Panc1 (cell line): ENCODE measurements at regions not wholly inside any gene's neighbourhood (a gene's known extent, or its start where the extent isn't known, plus 50 kb on each side); places are given as distances from the start of the nearest gene placed in this dataset.

Source experiments
- ATAC-seq: fragments of 200-7000 bp; cut with Tn5 transposase; 2 replicates; pipeline ENCODE4 v1.9.1; 2020; ENCODE audit warnings: mild to moderate bottlenecking, moderate library complexity
- BruUV-seq: library from RNA; stranded (reverse); fragments of 400-500 nt; replicated peaks from 2 replicates; lab custom pipeline; 2021; lab: Mats Ljungman, UMichigan
- CTCF ChIA-PET: fragments of 300-600 bp; sonication (Branson Sonifier 250); formaldehyde crosslinking; loops from one replicate; lab custom pipeline; 2022; ENCODE audit warnings: antibody characterized with exemption; lab: Charles Lee
- POLR2A ChIA-PET: fragments of 300-600 bp; sonication (Branson Sonifier 250); formaldehyde crosslinking; loops from one replicate; lab custom pipeline; 2022; ENCODE audit warnings: antibody characterized with exemption; lab: Charles Lee
- DNase-seq: peaks from one replicate; pipeline ENCODE4 v3.0.0-alpha.2; 2010; ENCODE audit warnings: low read depth, low spot score
- H3K27ac ChIP-seq: 2 replicates; pipeline ENCODE4 v1.5.1; 2011; ENCODE audit warnings: mild to moderate bottlenecking, low read length, inconsistent platforms
- H3K27me3 ChIP-seq: fragments of 200-500 bp; sonication (Bioruptor generic); 2 replicates; pipeline ENCODE4 v1.6.0; 2014; ENCODE audit warnings: low read length, inconsistent platforms; ENCODE audit not compliant: control insufficient read depth, insufficient read depth
- H3K36me3 ChIP-seq: fragments of 200-500 bp; sonication (Bioruptor generic); 2 replicates; pipeline ENCODE4 v1.5.1; 2014; ENCODE audit warnings: inconsistent platforms, mild to moderate bottlenecking, low read length, moderate library complexity; ENCODE audit not compliant: control insufficient read depth, insufficient read depth
- H3K4me1 ChIP-seq: 2 replicates; pipeline ENCODE4 v1.5.1; 2011; ENCODE audit warnings: inconsistent platforms, mild to moderate bottlenecking, low read length, moderate library complexity; ENCODE audit not compliant: control insufficient read depth, insufficient read depth
- H3K4me3 ChIP-seq, 2 experiments: 2 replicates each; pipeline ENCODE4 v1.5.1; 2011 to 2012; ENCODE audit warnings: low read depth in 2 of 2, low read length in 2 of 2, mild to moderate bottlenecking in 2 of 2, inconsistent platforms in 1 of 2, moderate library complexity in 1 of 2
- H3K9me3 ChIP-seq: fragments of 200-500 bp; sonication (Bioruptor generic); 2 replicates; pipeline ENCODE4 v1.5.1; 2014; ENCODE audit warnings: low read depth, mild to moderate bottlenecking, inconsistent platforms, low read length, moderate library complexity; ENCODE audit not compliant: control insufficient read depth, insufficient read depth
- POLR2AphosphoS5 ChIP-seq: IDR thresholded peaks from 2 replicates; pipeline ENCODE4 v1.6.1; 2012; ENCODE audit warnings: mild to moderate bottlenecking, low read depth, low read length, moderate library complexity
- SIN3A ChIP-seq: IDR thresholded peaks from 2 replicates; pipeline ENCODE4 v1.6.1; 2012; ENCODE audit warnings: low read depth, mild to moderate bottlenecking, low read length, moderate library complexity, borderline replicate concordance; ENCODE audit not compliant: insufficient read depth
- TCF7L2 ChIP-seq: IDR thresholded peaks from 2 replicates; pipeline ENCODE4 v1.6.1; 2011; ENCODE audit warnings: mild to moderate bottlenecking, low read depth, low read length, inconsistent platforms
- in situ Hi-C: cut with HindIII; loops from 2 replicates; pipeline ENCODE4 v1.10.0; 2016; ENCODE audit warnings: low sequenced_read_pairs, low pct_unique_long_range_greater_than_20kb
- intact Hi-C: fragments of 100-400 bp; cut with micrococcal nuclease; formaldehyde crosslinking; loops from one replicate; pipeline ENCODE4 v1.10.0; 2022; ENCODE audit not compliant: unreplicated experiment
- TF ChIP-seq, protein P1 (sequence below): fragments of 450-650 bp; IDR thresholded peaks from 2 replicates; pipeline ENCODE4 v1.5.1; 2017; ENCODE audit warnings: mild to moderate bottlenecking
- TF ChIP-seq, protein P2 (sequence below), 2 experiments: IDR thresholded peaks; 2 replicates each; pipeline ENCODE4 v1.6.1; 2011 to 2012; ENCODE audit warnings: low read depth in 2 of 2, control low read depth in 1 of 2, low read length in 1 of 2, mild to moderate bottlenecking in 1 of 2, moderate library complexity in 1 of 2; ENCODE audit not compliant: insufficient read depth in 1 of 2

DNA sequence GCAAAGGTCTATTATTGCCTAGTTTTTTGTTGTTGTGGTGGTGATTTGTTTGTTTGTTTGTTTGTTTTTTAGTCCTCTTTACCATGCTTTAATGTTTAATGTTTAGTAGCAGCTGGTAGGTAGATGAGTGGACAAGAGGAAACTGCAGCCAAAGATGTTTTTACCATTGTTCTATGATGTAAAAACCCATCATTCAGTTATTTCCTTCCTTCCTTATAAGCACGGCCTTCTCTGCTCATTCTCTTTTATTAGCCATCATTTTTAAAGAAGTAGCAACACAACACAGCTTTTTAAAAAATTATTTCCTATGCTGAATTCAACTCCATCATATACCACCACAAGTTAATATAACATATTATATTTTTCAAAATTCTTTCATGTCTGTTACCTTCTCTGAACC lies 58.5 kb upstream of the BOC start:
- no peaks in the 10 kb centered on the region for H3K9me3 ChIP-seq
- DNase-seq, result no peak
- no peak overlapping the region for H3K4me3 ChIP-seq
- BruUV-seq, result no TSS peak
- CTCF ChIA-PET, result no interaction called here
- no peak overlapping the region for H3K27ac ChIP-seq
- no peaks in the 10 kb centered on the region; the same call in 1 of the 2 replicates for H3K27me3 ChIP-seq
- no peaks in the 10 kb centered on the region for H3K4me1 ChIP-seq
- H3K36me3 ChIP-seq, result no peaks in the 10 kb centered on the region
- in situ Hi-C loops, result no loop called here
- intact Hi-C loops, result no loop called here
- no peak for ATAC-seq
- POLR2A ChIA-PET, result no interaction called here
- TF ChIP-seq SIN3A, result no peak

DNA sequence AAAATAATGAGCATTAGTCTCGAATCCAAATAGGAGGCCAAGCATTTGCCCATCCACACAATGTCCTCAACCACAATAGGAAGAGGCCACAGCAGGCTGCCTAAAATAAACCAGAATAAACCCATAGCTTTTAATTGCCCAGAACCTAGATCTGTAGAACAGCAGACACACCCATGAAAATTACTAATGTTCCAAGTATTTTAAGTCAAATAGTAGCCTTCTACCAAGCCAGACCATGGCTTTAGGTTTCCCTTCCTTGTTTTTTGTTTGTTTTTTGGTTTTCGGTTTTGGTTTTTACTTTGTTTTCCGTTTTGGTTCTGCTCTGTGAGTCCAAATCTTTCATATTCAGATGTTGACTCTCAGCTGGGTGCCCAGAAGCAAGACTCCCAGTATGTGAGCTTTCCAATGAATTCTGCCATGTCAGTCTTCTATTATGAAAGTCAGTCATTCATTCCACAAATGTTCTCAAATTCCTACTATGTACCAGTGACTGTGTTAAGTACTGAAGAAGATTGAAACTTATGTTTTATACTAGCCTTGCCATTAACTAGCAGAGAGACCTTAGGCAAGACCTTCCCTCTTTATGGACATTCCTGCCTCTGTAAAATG lies 57.8 kb upstream of the BOC start:
- ChIA-PET CTCF (no interaction called here), POLR2A (no interaction called here)
- no peak for ATAC-seq
- H3K9me3 ChIP-seq, result no peaks in the 10 kb centered on the region
- no peak overlapping the region for H3K4me3 ChIP-seq
- DNase-seq, result no peak
- no peaks in the 10 kb centered on the region for H3K4me1 ChIP-seq
- H3K27ac ChIP-seq, result no peak overlapping the region
- intact Hi-C loops (no loop called here), in situ Hi-C loops (no loop called here)
- TF ChIP-seq, protein P1, sequence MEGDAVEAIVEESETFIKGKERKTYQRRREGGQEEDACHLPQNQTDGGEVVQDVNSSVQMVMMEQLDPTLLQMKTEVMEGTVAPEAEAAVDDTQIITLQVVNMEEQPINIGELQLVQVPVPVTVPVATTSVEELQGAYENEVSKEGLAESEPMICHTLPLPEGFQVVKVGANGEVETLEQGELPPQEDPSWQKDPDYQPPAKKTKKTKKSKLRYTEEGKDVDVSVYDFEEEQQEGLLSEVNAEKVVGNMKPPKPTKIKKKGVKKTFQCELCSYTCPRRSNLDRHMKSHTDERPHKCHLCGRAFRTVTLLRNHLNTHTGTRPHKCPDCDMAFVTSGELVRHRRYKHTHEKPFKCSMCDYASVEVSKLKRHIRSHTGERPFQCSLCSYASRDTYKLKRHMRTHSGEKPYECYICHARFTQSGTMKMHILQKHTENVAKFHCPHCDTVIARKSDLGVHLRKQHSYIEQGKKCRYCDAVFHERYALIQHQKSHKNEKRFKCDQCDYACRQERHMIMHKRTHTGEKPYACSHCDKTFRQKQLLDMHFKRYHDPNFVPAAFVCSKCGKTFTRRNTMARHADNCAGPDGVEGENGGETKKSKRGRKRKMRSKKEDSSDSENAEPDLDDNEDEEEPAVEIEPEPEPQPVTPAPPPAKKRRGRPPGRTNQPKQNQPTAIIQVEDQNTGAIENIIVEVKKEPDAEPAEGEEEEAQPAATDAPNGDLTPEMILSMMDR, result no peak
- TF ChIP-seq, protein P2, sequence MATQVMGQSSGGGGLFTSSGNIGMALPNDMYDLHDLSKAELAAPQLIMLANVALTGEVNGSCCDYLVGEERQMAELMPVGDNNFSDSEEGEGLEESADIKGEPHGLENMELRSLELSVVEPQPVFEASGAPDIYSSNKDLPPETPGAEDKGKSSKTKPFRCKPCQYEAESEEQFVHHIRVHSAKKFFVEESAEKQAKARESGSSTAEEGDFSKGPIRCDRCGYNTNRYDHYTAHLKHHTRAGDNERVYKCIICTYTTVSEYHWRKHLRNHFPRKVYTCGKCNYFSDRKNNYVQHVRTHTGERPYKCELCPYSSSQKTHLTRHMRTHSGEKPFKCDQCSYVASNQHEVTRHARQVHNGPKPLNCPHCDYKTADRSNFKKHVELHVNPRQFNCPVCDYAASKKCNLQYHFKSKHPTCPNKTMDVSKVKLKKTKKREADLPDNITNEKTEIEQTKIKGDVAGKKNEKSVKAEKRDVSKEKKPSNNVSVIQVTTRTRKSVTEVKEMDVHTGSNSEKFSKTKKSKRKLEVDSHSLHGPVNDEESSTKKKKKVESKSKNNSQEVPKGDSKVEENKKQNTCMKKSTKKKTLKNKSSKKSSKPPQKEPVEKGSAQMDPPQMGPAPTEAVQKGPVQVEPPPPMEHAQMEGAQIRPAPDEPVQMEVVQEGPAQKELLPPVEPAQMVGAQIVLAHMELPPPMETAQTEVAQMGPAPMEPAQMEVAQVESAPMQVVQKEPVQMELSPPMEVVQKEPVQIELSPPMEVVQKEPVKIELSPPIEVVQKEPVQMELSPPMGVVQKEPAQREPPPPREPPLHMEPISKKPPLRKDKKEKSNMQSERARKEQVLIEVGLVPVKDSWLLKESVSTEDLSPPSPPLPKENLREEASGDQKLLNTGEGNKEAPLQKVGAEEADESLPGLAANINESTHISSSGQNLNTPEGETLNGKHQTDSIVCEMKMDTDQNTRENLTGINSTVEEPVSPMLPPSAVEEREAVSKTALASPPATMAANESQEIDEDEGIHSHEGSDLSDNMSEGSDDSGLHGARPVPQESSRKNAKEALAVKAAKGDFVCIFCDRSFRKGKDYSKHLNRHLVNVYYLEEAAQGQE (IDR thresholded peaks at IDR 0.05; ENCODE audit: insufficient read depth in 1 of 2, low read depth in 2 of 2, low read length in 1 of 2), result no peak
- TF ChIP-seq POLR2AphosphoS5 (no peak), SIN3A (no peak), TCF7L2 (no peak)
- H3K27me3 ChIP-seq, result no peaks in the 10 kb centered on the region; the same call in 1 of the 2 replicates
- no TSS peak for BruUV-seq
- no peaks in the 10 kb centered on the region for H3K36me3 ChIP-seq

DNA sequence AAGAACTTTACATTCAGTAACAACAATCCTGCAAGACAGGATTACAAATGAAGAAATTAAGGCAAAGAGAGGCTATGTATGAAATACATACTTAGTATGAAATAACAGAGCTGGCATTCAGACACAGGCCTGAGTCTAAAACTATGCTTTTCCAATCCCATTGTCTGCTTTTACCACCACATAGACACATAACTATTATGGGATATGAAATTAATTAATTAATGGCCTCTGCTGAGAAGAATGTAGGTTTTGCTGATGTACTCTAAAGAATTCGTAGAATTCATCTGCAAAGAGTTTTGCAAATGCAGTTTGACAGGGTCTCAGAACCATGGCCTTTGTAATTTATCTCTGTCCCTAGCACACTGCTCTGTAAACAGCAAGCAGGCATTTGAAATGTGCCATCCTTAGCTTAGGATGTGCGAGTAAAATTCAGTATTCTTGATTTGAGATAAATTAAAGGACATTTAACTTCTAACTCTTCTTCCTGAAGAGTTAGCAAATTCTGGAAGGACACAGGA lies 54.5 kb upstream of the BOC start:
- no TSS peak for BruUV-seq
- H3K4me3 ChIP-seq, result no peak overlapping the region
- no peaks in the 10 kb centered on the region for H3K9me3 ChIP-seq
- CTCF ChIA-PET, result no interaction called here
- ATAC-seq, result no peak
- POLR2A ChIA-PET, result no interaction called here
- H3K36me3 ChIP-seq, result no peaks in the 10 kb centered on the region
- intact Hi-C loops, result no loop called here
- TF ChIP-seq POLR2AphosphoS5 (no peak), SIN3A (no peak), TCF7L2 (no peak)
- TF ChIP-seq, protein P2 (IDR thresholded peaks at IDR 0.05; ENCODE audit: insufficient read depth in 1 of 2, low read depth in 2 of 2, low read length in 1 of 2), result no peak
- TF ChIP-seq, protein P1, result no peak
- no peak for DNase-seq
- H3K27ac ChIP-seq, result no peak overlapping the region
- in situ Hi-C loops, result no loop called here
- H3K4me1 ChIP-seq, result no peaks in the 10 kb centered on the region
- no peaks in the 10 kb centered on the region for H3K27me3 ChIP-seq
